CD1c-positive myeloid dendritic cell (primary cell): ENCODE measurements at regions not wholly inside any gene's neighbourhood (a gene's known extent, or its start where the extent isn't known, plus 50 kb on each side); places are given as distances from the start of the nearest gene placed in this dataset.

Experiments used
- DNase-seq: peaks from one replicate; pipeline ENCODE4 v3.0.0-alpha.2; 2016; ENCODE audit errors: extremely low spot score

- no peak for DNase-seq
These were observed 368.9 kb downstream of the AACS start for GRCh38 chr12:125434131-125434530.

GRCh38 chr12:125434936-125435443, 369.8 kb downstream of the AACS start:
- no peak for DNase-seq

- no peak for DNase-seq
These were observed 370.6 kb downstream of the AACS start for GRCh38 chr12:125435871-125436270.

GRCh38 chr12:125436686-125437085, 371.5 kb downstream of the AACS start:
- DNase-seq, result no peak

GRCh38 chr12:125440399-125440798, 375.2 kb downstream of the AACS start:
- DNase-seq, result no peak

GRCh38 chr12:125443341-125443740, 378.1 kb downstream of the AACS start:
- no peak for DNase-seq

- no peak for DNase-seq
These were observed 386.2 kb downstream of the AACS start for GRCh38 chr12:125451408-125451807.

GRCh38 chr12:125453751-125454150, 388.5 kb downstream of the AACS start:
- no peak for DNase-seq

- no peak for DNase-seq
These were observed 389.1 kb downstream of the AACS start for GRCh38 chr12:125454291-125454690.

- DNase-seq, result no peak
These were observed 389.7 kb downstream of the AACS start for GRCh38 chr12:125454786-125455480.

- DNase-seq, result no peak
These were observed 390.3 kb downstream of the AACS start for GRCh38 chr12:125455556-125455955.

- DNase-seq, result no peak
These were observed 393.5 kb downstream of the AACS start for GRCh38 chr12:125458552-125459268.

- DNase-seq, result no peak
These were observed 396.6 kb downstream of the AACS start for GRCh38 chr12:125461831-125462230.

- DNase-seq, result no peak
These were observed 398.2 kb downstream of the AACS start for GRCh38 chr12:125463386-125463785.

- DNase-seq, result no peak
These were observed 402.1 kb downstream of the AACS start for GRCh38 chr12:125467363-125467762.

GRCh38 chr12:125469683-125470082, 404.4 kb downstream of the AACS start:
- no peak for DNase-seq

- DNase-seq, result no peak
These were observed 405.9 kb downstream of the AACS start for GRCh38 chr12:125470838-125471783.

GRCh38 chr12:125473501-125473900, 408.3 kb downstream of the AACS start:
- no peak for DNase-seq

GRCh38 chr12:125487336-125487735, 422.1 kb downstream of the AACS start:
- DNase-seq, result no peak

- no peak for DNase-seq
These were observed 426.3 kb downstream of the AACS start for GRCh38 chr12:125491553-125491952.

- DNase-seq, result no peak
These were observed 427.4 kb downstream of the AACS start for GRCh38 chr12:125492354-125493270.
